ENCODE measurements at regions not wholly inside any gene's neighbourhood (a gene's known extent, or its start where the extent isn't known, plus 50 kb on each side); places are given as distances from the start of the nearest gene placed in this dataset.
"Not testable (repeated sequence)": the region's sequence is repeated elsewhere in the genome, so short reads cannot be mapped to it uniquely, and the experiment has no call there.

- no peak for DNase-seq
Observed at GRCh38 chr5:84779186-84779585, 394.5 kb upstream of the EDIL3 start.

- no peak for DNase-seq
Observed at GRCh38 chr5:84764227-84764626, 379.5 kb upstream of the EDIL3 start.

GRCh38 chr5:84758008-84758407, 373.3 kb upstream of the EDIL3 start:
- DNase-seq = no peak

GRCh38 chr5:84752780-84753179, 368.1 kb upstream of the EDIL3 start:
- DNase-seq = no peak

GRCh38 chr5:84748313-84748712, 363.6 kb upstream of the EDIL3 start:
- DNase-seq = no peak

GRCh38 chr5:84746280-84746679, 361.6 kb upstream of the EDIL3 start:
- DNase-seq = not testable (repeated sequence)

GRCh38 chr5:84741056-84741455, 356.4 kb upstream of the EDIL3 start:
- DNase-seq = no peak

- no peak for DNase-seq
Observed at GRCh38 chr5:84729326-84729725, 344.6 kb upstream of the EDIL3 start.

GRCh38 chr5:84727708-84728107, 343.0 kb upstream of the EDIL3 start:
- no peak for DNase-seq

GRCh38 chr5:84725946-84726570, 341.4 kb upstream of the EDIL3 start:
- DNase-seq = no peak

GRCh38 chr5:84724683-84725082, 340.0 kb upstream of the EDIL3 start:
- no peak for DNase-seq

- DNase-seq = no peak
Observed at GRCh38 chr5:84724181-84724580, 339.5 kb upstream of the EDIL3 start.

GRCh38 chr5:84718377-84718776, 333.7 kb upstream of the EDIL3 start:
- DNase-seq = no peak

- DNase-seq = no peak
Observed at GRCh38 chr5:84715686-84716085, 331.0 kb upstream of the EDIL3 start.

GRCh38 chr5:84715091-84715490, 330.4 kb upstream of the EDIL3 start:
- no peak for DNase-seq

GRCh38 chr5:84709075-84709474, 324.4 kb upstream of the EDIL3 start:
- DNase-seq = no peak

- no peak for DNase-seq
Observed at GRCh38 chr5:84706678-84707641, 322.3 kb upstream of the EDIL3 start.

GRCh38 chr5:84700545-84700944, 315.9 kb upstream of the EDIL3 start:
- not testable (repeated sequence) for DNase-seq

GRCh38 chr5:84696651-84697050, 312.0 kb upstream of the EDIL3 start:
- no peak for DNase-seq

- DNase-seq = no peak
Observed at GRCh38 chr5:84695330-84695729, 310.6 kb upstream of the EDIL3 start.

- DNase-seq = no peak
Observed at GRCh38 chr5:84693256-84693655, 308.6 kb upstream of the EDIL3 start.

- no peak for DNase-seq
Observed at GRCh38 chr5:84688566-84688965, 303.9 kb upstream of the EDIL3 start.

GRCh38 chr5:84685121-84685894, 300.6 kb upstream of the EDIL3 start:
- DNase-seq = no peak

GRCh38 chr5:84683594-84683993, 298.9 kb upstream of the EDIL3 start:
- no peak for DNase-seq

All from NCI-H2227 treated with DMSO at 0.1 percent for 48 hours (cell line).